ENCODE measurements at regions not wholly inside any gene's neighbourhood (a gene's known extent, or its start where the extent isn't known, plus 50 kb on each side); places are given as distances from the start of the nearest gene placed in this dataset.
"Not testable (repeated sequence)": the region's sequence is repeated elsewhere in the genome, so short reads cannot be mapped to it uniquely, and the experiment has no call there.

- no peak for DNase-seq (ENCODE audit: low read depth)
- H3K4me3 ChIP-seq (ENCODE audit: low read depth, low read length) = no peak overlapping the region
- no peak for TF ChIP-seq CTCF (IDR thresholded peaks at IDR 0.05; ENCODE audit: low read depth, low read length)
- TF ChIP-seq MAX (IDR thresholded peaks at IDR 0.05; ENCODE audit: low read depth, low read length) = no peak
- TF ChIP-seq POLR2A (IDR thresholded peaks at IDR 0.05; ENCODE audit: extremely low read depth, insufficient read length) = no peak
Measured at GRCh38 chr17:55986817-55987216, 166.5 kb upstream of the ANKFN1 start.

GRCh38 chr17:55988861-55989260 lies 164.4 kb upstream of the ANKFN1 start:
- H3K4me3 ChIP-seq (ENCODE audit: low read depth, low read length) = no peak overlapping the region
- DNase-seq (ENCODE audit: low read depth) = no peak
- TF ChIP-seq CTCF (IDR thresholded peaks at IDR 0.05; ENCODE audit: low read depth, low read length) (no peak), MYC (IDR thresholded peaks at IDR 0.05; ENCODE audit: low read depth, low read length) (no peak), MAX (IDR thresholded peaks at IDR 0.05; ENCODE audit: low read depth, low read length) (no peak), POLR2A (IDR thresholded peaks at IDR 0.05; ENCODE audit: extremely low read depth, insufficient read length) (no peak)

- no peak for DNase-seq (ENCODE audit: low read depth)
- H3K4me3 ChIP-seq (ENCODE audit: low read depth, low read length) = no peak overlapping the region
- no peak for TF ChIP-seq MAX (IDR thresholded peaks at IDR 0.05; ENCODE audit: low read depth, low read length)
- TF ChIP-seq CTCF (IDR thresholded peaks at IDR 0.05; ENCODE audit: low read depth, low read length) = no peak
- TF ChIP-seq POLR2A (IDR thresholded peaks at IDR 0.05; ENCODE audit: extremely low read depth, insufficient read length) = no peak
- no peak for TF ChIP-seq MYC (IDR thresholded peaks at IDR 0.05; ENCODE audit: low read depth, low read length)
Measured at GRCh38 chr17:55990332-55991006, 162.8 kb upstream of the ANKFN1 start.

GRCh38 chr17:55996826-55997225 lies 156.4 kb upstream of the ANKFN1 start:
- H3K4me3 ChIP-seq (ENCODE audit: low read depth, low read length) = no peak overlapping the region
- DNase-seq (ENCODE audit: low read depth) = peak; percentile 3
- TF ChIP-seq MYC (IDR thresholded peaks at IDR 0.05; ENCODE audit: low read depth, low read length) (no peak), MAX (IDR thresholded peaks at IDR 0.05; ENCODE audit: low read depth, low read length) (no peak), CTCF (IDR thresholded peaks at IDR 0.05; ENCODE audit: low read depth, low read length) (no peak), POLR2A (IDR thresholded peaks at IDR 0.05; ENCODE audit: extremely low read depth, insufficient read length) (no peak)

- no peak for TF ChIP-seq CTCF (IDR thresholded peaks at IDR 0.05; ENCODE audit: low read depth, low read length)
- no peak for TF ChIP-seq MAX (IDR thresholded peaks at IDR 0.05; ENCODE audit: low read depth, low read length)
- TF ChIP-seq MYC (IDR thresholded peaks at IDR 0.05; ENCODE audit: low read depth, low read length) = no peak
- no peak for TF ChIP-seq POLR2A (IDR thresholded peaks at IDR 0.05; ENCODE audit: extremely low read depth, insufficient read length)
- no peak overlapping the region for H3K4me3 ChIP-seq (ENCODE audit: low read depth, low read length)
- DNase-seq (ENCODE audit: low read depth) = no peak
Measured at GRCh38 chr17:56000411-56000810, 152.9 kb upstream of the ANKFN1 start.

- DNase-seq (ENCODE audit: low read depth); H3K4me3 ChIP-seq (ENCODE audit: low read depth, low read length): not testable (repeated sequence)
Measured at GRCh38 chr17:56002656-56003055, 150.6 kb upstream of the ANKFN1 start.
